H1 (cell line): ENCODE measurements at regions not wholly inside any gene's neighbourhood (a gene's known extent, or its start where the extent isn't known, plus 50 kb on each side); places are given as distances from the start of the nearest gene placed in this dataset.

ENCODE experiments used
- EZH2 ChIP-seq: fragments of 200-600 bp; sonication (generic); IDR thresholded peaks from 2 replicates; pipeline ENCODE4 v1.7.1; 2012; ENCODE audit warnings: low read depth, mild to moderate bottlenecking, moderate library complexity, low read length, inconsistent platforms; ENCODE audit not compliant: severe bottlenecking
- GTF2F1 ChIP-seq: IDR thresholded peaks from 2 replicates; pipeline ENCODE4 v1.6.1; 2012; ENCODE audit warnings: low read depth, low read length, improper control_type of control experiment, borderline replicate concordance
- POLR2AphosphoS5 ChIP-seq: IDR thresholded peaks from 2 replicates; pipeline ENCODE4 v1.6.1; 2011; ENCODE audit warnings: low read depth, low read length

DNA sequence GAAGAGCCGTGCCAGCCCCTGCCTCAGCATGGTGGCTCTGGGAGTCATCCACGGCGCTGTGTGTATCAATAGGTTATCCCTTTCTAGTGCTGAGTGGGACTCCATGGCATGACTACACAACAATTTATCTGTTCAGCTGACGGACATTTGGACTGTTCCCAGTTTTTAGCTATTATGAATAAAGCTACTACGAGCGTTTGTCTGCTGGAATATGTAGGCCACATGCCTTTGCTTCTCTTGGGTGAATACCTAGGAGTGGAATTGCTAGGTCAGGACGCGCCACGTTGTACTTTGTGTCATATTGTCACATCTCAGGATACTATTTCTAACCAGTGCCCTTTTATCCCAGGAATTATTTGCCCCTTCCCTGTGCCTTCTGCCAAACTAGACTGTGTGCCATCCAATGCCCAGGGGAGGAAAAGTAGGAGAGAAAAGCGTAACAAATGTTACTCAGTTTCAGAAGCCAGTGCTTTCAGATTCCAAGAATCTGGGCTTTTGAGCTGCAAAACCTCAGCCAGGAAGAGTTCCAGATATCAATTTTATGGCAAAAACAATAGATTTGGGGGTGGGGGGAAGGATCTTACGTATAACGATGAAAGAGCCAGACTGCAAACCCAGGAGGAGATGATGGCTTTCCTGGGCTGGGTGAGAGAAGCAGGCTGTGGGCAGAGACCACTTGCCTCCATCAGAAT is 62.5 kb upstream of the NCOR2 start:
- TF ChIP-seq POLR2AphosphoS5 (no peak), EZH2 (no peak), GTF2F1 (no peak)
